ENCODE measurements at regions not wholly inside any gene's neighbourhood (a gene's known extent, or its start where the extent isn't known, plus 50 kb on each side); places are given as distances from the start of the nearest gene placed in this dataset.

GRCh38 chr1:38127428-38127827 lies 80.8 kb upstream of the POU3F1 start:
- no peak for TF ChIP-seq POLR2A (IDR thresholded peaks at IDR 0.05)
- TF ChIP-seq CTCF (IDR thresholded peaks at IDR 0.05) = no peak
- TF ChIP-seq EP300 (IDR thresholded peaks at IDR 0.05) = no peak
- Histone ChIP-seq H3K4me1 (peaks cover 0 to 22% (median under 1%) of the 10 kb centered on the region in 4 donors), H3K9me3 (no peaks in the 10 kb centered on the region), H3K4me3 (no peak overlapping the region), H3K27ac (peak overlapping the region in 1 of 4 donors; percentile 8), H3K27me3 (no peaks in the 10 kb centered on the region), H3K36me3 (no peaks in the 10 kb centered on the region)
- 42% methylated on average over 2 of the region's 2 CpGs for WGBS, 2 donors
- DNase-seq (ENCODE audit: low spot score in 2 of 2) = no peak

- no peaks in the 10 kb centered on the region for H3K27me3 ChIP-seq
- TF ChIP-seq EP300 (IDR thresholded peaks at IDR 0.05) = no peak
- TF ChIP-seq CTCF (IDR thresholded peaks at IDR 0.05) = no peak
- no peak for TF ChIP-seq POLR2A (IDR thresholded peaks at IDR 0.05)
- no peak overlapping the region for H3K27ac ChIP-seq
- WGBS, 2 donors = 64 to 70% methylated on average over 8 of the region's 8 CpGs
- H3K4me3 ChIP-seq = no peak overlapping the region
- H3K4me1 ChIP-seq = peaks cover 0 to 22% (median 0%) of the 10 kb centered on the region in 4 donors
- H3K9me3 ChIP-seq = no peaks in the 10 kb centered on the region
- DNase-seq (ENCODE audit: low spot score in 2 of 2) = no peak
- no peaks in the 10 kb centered on the region for H3K36me3 ChIP-seq
These were observed 80.4 kb upstream of the POU3F1 start for GRCh38 chr1:38126970-38127369.

- H3K27ac ChIP-seq = no peak overlapping the region
- DNase-seq (ENCODE audit: low spot score in 2 of 2) = no peak
These were observed 79.4 kb upstream of the POU3F1 start for GRCh38 chr1:38125837-38126520.

GRCh38 chr1:38125016-38125415 lies 78.4 kb upstream of the POU3F1 start:
- Histone ChIP-seq H3K27ac (no peak overlapping the region), H3K4me3 (no peak overlapping the region), H3K36me3 (no peaks in the 10 kb centered on the region), H3K9me3 (no peaks in the 10 kb centered on the region), H3K4me1 (peaks cover 0 to 12% (median 0%) of the 10 kb centered on the region in 4 donors), H3K27me3 (no peaks in the 10 kb centered on the region)
- WGBS, 2 donors = 82 to 89% methylated on average over 5 of the region's 5 CpGs
- no peak for DNase-seq (ENCODE audit: low spot score in 2 of 2)
- TF ChIP-seq POLR2A (IDR thresholded peaks at IDR 0.05) = no peak
- no peak for TF ChIP-seq EP300 (IDR thresholded peaks at IDR 0.05)
- no peak for TF ChIP-seq CTCF (IDR thresholded peaks at IDR 0.05)

More at GRCh38 chr1:38125837-38126520, 79.4 kb upstream of the POU3F1 start:
- Histone ChIP-seq H3K4me3 (no peak overlapping the region), H3K9me3 (no peaks in the 10 kb centered on the region), H3K36me3 (no peaks in the 10 kb centered on the region), H3K27me3 (no peaks in the 10 kb centered on the region), H3K4me1 (peaks cover 0 to 13% (median 0%) of the 10 kb centered on the region in 4 donors)
- WGBS, 2 donors = 88 to 93% methylated on average over 21 of the region's 21 CpGs
- no peak for TF ChIP-seq CTCF (IDR thresholded peaks at IDR 0.05)
- no peak for TF ChIP-seq EP300 (IDR thresholded peaks at IDR 0.05)
- no peak for TF ChIP-seq POLR2A (IDR thresholded peaks at IDR 0.05)

- no peak for DNase-seq (ENCODE audit: low spot score in 2 of 2)
These were observed 77.0 kb upstream of the POU3F1 start for GRCh38 chr1:38123356-38124135.

More at GRCh38 chr1:38123356-38124135, 77.0 kb upstream of the POU3F1 start:
- WGBS, 2 donors = 61 to 81% methylated on average over 18 to 19 of the region's 19 CpGs
- H3K9me3 ChIP-seq = no peaks in the 10 kb centered on the region
- H3K27me3 ChIP-seq = no peaks in the 10 kb centered on the region
- no peaks in the 10 kb centered on the region for H3K36me3 ChIP-seq
- H3K4me1 ChIP-seq = peaks cover 0 to 12% (median 0%) of the 10 kb centered on the region in 4 donors
- TF ChIP-seq CTCF (IDR thresholded peaks at IDR 0.05) = no peak
- no peak for TF ChIP-seq EP300 (IDR thresholded peaks at IDR 0.05)
- no peak for TF ChIP-seq POLR2A (IDR thresholded peaks at IDR 0.05)
- no peak overlapping the region for H3K27ac ChIP-seq
- H3K4me3 ChIP-seq = no peak overlapping the region
